ENCODE measurements at regions not wholly inside any gene's neighbourhood (a gene's known extent, or its start where the extent isn't known, plus 50 kb on each side); places are given as distances from the start of the nearest gene placed in this dataset.

- H3K9me3 ChIP-seq: no peaks in the 10 kb centered on the region
- no peaks in the 10 kb centered on the region for H3K27me3 ChIP-seq (replicated peaks; ENCODE audit: insufficient read depth)
- no peak overlapping the region for H3K27ac ChIP-seq
- no peaks in the 10 kb centered on the region for H3K36me3 ChIP-seq
- DNase-seq (ENCODE audit: low spot score) (no peak), ATAC-seq (ENCODE audit: insufficient number of reproducible peaks, low FRiP score, low read depth) (no peak)
- no peak for TF ChIP-seq CTCF (IDR thresholded peaks at IDR 0.05)
- no peaks in the 10 kb centered on the region for H3K4me1 ChIP-seq (ENCODE audit: control insufficient read depth in 1 of 2, low read depth in 2 of 2)
- no peak overlapping the region for H3K4me3 ChIP-seq
These were observed 1349.0 kb upstream of the B3GALT2 start for GRCh38 chr1:194535369-194535768.

- Histone ChIP-seq H3K36me3 (no peaks in the 10 kb centered on the region), H3K4me1 (ENCODE audit: control insufficient read depth in 1 of 2, low read depth in 2 of 2) (no peaks in the 10 kb centered on the region), H3K27me3 (replicated peaks; ENCODE audit: insufficient read depth) (no peaks in the 10 kb centered on the region), H3K4me3 (no peak overlapping the region), H3K9me3 (no peaks in the 10 kb centered on the region), H3K27ac (no peak overlapping the region)
- no peak for ATAC-seq (ENCODE audit: insufficient number of reproducible peaks, low FRiP score, low read depth)
- DNase-seq (ENCODE audit: low spot score): no peak
- TF ChIP-seq CTCF (IDR thresholded peaks at IDR 0.05): no peak
These were observed 1348.4 kb upstream of the B3GALT2 start for GRCh38 chr1:194534784-194535183.

- ATAC-seq (ENCODE audit: insufficient number of reproducible peaks, low FRiP score, low read depth) (no peak), DNase-seq (ENCODE audit: low spot score) (no peak)
- Histone ChIP-seq H3K9me3 (no peaks in the 10 kb centered on the region), H3K36me3 (no peaks in the 10 kb centered on the region), H3K27me3 (replicated peaks; ENCODE audit: insufficient read depth) (no peaks in the 10 kb centered on the region), H3K27ac (no peak overlapping the region), H3K4me3 (no peak overlapping the region), H3K4me1 (ENCODE audit: control insufficient read depth in 1 of 2, low read depth in 2 of 2) (no peaks in the 10 kb centered on the region)
- no peak for TF ChIP-seq CTCF (IDR thresholded peaks at IDR 0.05)
These were observed 1347.2 kb upstream of the B3GALT2 start for GRCh38 chr1:194533641-194534040.

GRCh38 chr1:194517567-194517966, 1331.2 kb upstream of the B3GALT2 start:
- no peak for DNase-seq (ENCODE audit: low spot score)
- Histone ChIP-seq H3K4me3 (no peak overlapping the region), H3K27ac (no peak overlapping the region)

GRCh38 chr1:194515916-194516315, 1329.5 kb upstream of the B3GALT2 start:
- DNase-seq (ENCODE audit: low spot score) (no peak), ATAC-seq (ENCODE audit: insufficient number of reproducible peaks, low FRiP score, low read depth) (no peak)
- Histone ChIP-seq H3K4me3 (no peak overlapping the region), H3K27ac (no peak overlapping the region), H3K27me3 (replicated peaks; ENCODE audit: insufficient read depth) (no peaks in the 10 kb centered on the region), H3K36me3 (no peaks in the 10 kb centered on the region), H3K9me3 (no peaks in the 10 kb centered on the region), H3K4me1 (ENCODE audit: control insufficient read depth in 1 of 2, low read depth in 2 of 2) (no peaks in the 10 kb centered on the region)
- TF ChIP-seq CTCF (IDR thresholded peaks at IDR 0.05): no peak

More at GRCh38 chr1:194517567-194517966, 1331.2 kb upstream of the B3GALT2 start:
- H3K27me3 ChIP-seq (replicated peaks; ENCODE audit: insufficient read depth): no peaks in the 10 kb centered on the region
- no peaks in the 10 kb centered on the region for H3K36me3 ChIP-seq
- ATAC-seq (ENCODE audit: insufficient number of reproducible peaks, low FRiP score, low read depth): no peak
- H3K4me1 ChIP-seq (ENCODE audit: control insufficient read depth in 1 of 2, low read depth in 2 of 2): no peaks in the 10 kb centered on the region
- H3K9me3 ChIP-seq: no peaks in the 10 kb centered on the region
- TF ChIP-seq CTCF (IDR thresholded peaks at IDR 0.05): no peak
